ENCODE measurements at regions not wholly inside any gene's neighbourhood (a gene's known extent, or its start where the extent isn't known, plus 50 kb on each side); places are given as distances from the start of the nearest gene placed in this dataset.

DNA sequence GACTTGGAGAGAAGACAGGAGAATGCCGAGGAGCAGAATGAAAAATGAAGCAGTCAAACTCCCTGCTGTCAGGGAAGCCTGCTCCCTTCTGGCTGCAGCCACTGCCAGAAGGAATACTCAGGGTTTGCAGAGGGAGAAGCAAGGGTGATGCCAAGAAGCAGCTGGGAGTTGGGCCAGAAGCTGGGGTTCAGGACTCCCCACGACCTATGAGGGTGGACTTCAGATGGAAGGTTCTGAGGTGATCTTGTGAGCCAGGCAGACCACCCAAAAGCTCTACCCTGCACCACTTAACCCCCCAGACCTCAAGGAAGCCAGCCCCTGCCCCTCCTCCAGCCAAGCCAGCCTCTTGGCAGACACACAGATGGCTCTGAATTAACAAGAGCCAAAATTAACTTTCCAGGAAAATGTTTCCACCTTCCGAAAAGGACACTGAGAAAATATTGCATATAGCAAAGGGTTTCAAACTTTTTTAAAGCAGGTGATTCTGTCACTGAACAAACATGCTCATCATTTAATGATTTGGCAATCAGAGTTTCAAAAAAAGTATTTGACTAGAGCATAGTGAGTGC is 126.0 kb upstream of the ERCC4 start:
- Mint-ChIP-seq H3K27me3 (peaks cover 11% of the 10 kb centered on the region), H3K4me1 (ENCODE audit: low read depth) (no peaks in the 10 kb centered on the region), H3K9me3 (peaks cover 2% of the 10 kb centered on the region), H3K36me3 (ENCODE audit: low read depth) (no peaks in the 10 kb centered on the region), H3K4me3 (no peak overlapping the region), H3K27ac (no peak overlapping the region)
- no peak for DNase-seq

DNA sequence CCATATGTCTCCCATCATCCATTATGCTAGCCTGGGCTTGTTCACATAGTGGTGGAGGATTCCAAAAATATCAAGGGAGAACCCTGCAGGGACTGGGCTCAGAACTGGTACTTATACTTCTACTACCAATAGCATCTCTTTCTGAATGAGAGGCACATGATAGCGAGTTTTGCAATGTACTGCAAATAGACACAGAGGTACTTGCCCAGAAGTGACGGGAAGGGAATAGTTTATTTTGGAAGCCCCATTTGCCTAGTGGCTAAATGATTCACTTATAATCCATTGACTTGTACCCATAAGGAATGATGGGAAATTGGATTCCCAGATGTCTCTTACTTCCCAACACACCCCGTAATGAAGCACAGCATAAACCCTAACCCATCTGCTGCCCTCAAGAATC is 124.8 kb upstream of the ERCC4 start:
- no peaks in the 10 kb centered on the region for H3K36me3 Mint-ChIP-seq (ENCODE audit: low read depth)
- DNase-seq, result no peak
- H3K27me3 Mint-ChIP-seq, result peaks cover 11% of the 10 kb centered on the region
- no peak overlapping the region for H3K4me3 Mint-ChIP-seq
- H3K27ac Mint-ChIP-seq, result no peak overlapping the region
- H3K4me1 Mint-ChIP-seq (ENCODE audit: low read depth), result no peaks in the 10 kb centered on the region
- H3K9me3 Mint-ChIP-seq, result peaks cover 2% of the 10 kb centered on the region

DNA sequence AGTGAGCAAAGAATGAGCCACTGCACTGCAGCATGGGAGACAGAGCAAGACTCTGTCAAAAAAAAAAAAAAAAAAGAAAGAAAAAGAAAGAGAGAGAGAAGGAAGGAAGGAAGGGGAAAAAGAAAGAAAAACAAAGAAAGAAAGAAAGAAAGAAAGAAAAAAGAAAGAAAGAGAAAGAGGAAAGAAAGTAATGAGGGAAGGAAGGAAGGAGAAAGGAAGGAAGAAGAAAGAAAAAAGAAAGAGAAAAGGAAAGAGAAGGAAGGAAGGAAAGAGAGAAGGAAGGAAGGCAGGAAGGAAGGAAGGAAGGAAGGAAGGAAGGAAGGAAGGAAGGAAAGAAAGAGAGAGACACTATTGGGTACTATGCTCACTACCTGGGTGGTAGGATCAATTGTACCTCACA is 122.2 kb upstream of the ERCC4 start:
- H3K27ac Mint-ChIP-seq, result no peak overlapping the region
- H3K4me3 Mint-ChIP-seq, result no peak overlapping the region
- H3K4me1 Mint-ChIP-seq (ENCODE audit: low read depth), result no peaks in the 10 kb centered on the region
- no peak for DNase-seq
- H3K36me3 Mint-ChIP-seq (ENCODE audit: low read depth), result no peaks in the 10 kb centered on the region
- H3K27me3 Mint-ChIP-seq, result peaks cover 11% of the 10 kb centered on the region
- no peaks in the 10 kb centered on the region for H3K9me3 Mint-ChIP-seq

DNA sequence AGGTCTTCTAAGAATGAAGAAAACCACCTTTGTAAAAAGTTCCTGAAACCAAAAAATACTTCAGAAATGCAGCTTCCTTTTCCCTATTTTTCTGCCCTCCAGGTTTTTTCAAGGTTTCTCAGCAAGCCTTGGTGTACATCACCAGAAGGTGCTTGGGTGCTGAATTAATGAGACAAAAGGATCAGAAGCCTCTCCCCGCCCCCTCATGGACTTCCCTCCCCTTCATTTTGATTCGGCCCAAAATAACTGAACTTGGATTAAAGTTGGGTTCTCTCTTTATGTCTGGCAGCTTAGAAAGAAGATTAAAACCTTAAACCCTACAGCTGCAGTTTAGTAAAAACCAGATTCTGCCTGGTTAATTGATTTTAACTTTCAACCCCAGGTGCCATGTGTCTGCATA is 121.7 kb upstream of the ERCC4 start:
- no peaks in the 10 kb centered on the region for H3K4me1 Mint-ChIP-seq (ENCODE audit: low read depth)
- peaks cover 8% of the 10 kb centered on the region for H3K27me3 Mint-ChIP-seq
- DNase-seq, result no peak
- no peaks in the 10 kb centered on the region for H3K9me3 Mint-ChIP-seq
- no peak overlapping the region for H3K4me3 Mint-ChIP-seq
- H3K27ac Mint-ChIP-seq, result no peak overlapping the region
- H3K36me3 Mint-ChIP-seq (ENCODE audit: low read depth), result no peaks in the 10 kb centered on the region

DNA sequence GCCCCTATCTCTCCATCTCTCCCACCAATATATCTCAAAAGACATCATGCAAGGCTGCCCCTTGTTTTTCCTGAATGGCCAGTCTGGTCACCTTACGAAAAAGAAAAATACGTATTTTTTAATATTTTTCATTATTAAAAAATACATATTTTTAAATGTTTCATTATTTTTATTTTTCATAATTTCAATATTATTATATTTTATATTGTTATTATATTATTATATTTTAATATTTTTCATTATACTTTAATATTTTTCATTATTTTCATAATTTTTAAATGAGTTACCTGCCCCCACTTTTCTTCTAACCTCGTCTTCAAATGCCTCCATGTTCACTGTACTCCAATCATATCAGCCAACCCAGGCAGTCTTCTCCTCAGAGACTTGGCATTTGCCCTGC is 116.0 kb upstream of the ERCC4 start:
- no peak for DNase-seq
- H3K4me3 Mint-ChIP-seq, result no peak overlapping the region
- H3K27ac Mint-ChIP-seq, result no peak overlapping the region
- H3K4me1 Mint-ChIP-seq (ENCODE audit: low read depth), result no peaks in the 10 kb centered on the region
- H3K27me3 Mint-ChIP-seq, result peaks cover 4% of the 10 kb centered on the region
- H3K36me3 Mint-ChIP-seq (ENCODE audit: low read depth), result no peaks in the 10 kb centered on the region
- no peaks in the 10 kb centered on the region for H3K9me3 Mint-ChIP-seq

DNA sequence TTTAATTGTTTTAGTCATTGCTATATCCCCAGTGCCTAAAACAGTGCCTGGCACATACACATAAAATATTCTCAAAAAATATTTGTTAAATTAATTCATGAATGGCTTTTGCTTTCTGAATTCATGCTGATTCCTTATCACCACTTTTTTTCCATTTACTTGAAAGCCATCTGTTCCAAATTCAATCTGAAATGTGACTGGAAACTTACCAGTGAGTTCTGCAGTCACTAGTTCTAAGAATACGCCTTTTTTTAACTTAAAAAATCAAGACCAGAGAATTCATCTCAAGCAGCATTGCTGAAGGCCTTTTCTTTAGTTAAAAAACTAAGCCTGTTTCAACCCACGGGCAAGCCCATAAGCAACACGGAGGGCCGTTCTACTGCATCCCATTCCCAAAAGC is 114.0 kb upstream of the ERCC4 start:
- Mint-ChIP-seq H3K36me3 (ENCODE audit: low read depth) (no peaks in the 10 kb centered on the region), H3K4me1 (ENCODE audit: low read depth) (no peaks in the 10 kb centered on the region), H3K4me3 (no peak overlapping the region), H3K27ac (no peak overlapping the region), H3K9me3 (no peaks in the 10 kb centered on the region), H3K27me3 (peaks cover 7% of the 10 kb centered on the region)
- no peak for DNase-seq

DNA sequence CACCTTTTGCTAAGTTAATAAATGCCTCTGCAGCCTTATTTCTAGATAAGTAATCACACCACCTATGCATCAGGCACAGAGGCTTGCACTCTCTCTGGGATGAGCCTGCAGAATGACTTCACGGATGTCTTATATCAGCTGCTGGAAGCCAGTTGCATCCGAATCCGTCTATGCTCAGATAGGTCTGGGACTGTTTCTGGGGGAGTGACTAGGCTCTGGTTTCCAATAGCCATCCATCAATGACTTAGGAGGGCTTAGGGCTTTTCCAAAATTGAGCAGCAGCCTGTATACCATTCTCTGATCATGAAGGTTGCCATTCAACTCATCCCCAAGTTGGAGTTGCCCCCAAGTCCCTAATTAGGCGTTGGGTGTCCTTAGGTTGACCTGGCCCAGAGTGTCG is 113.3 kb upstream of the ERCC4 start:
- peaks cover 7% of the 10 kb centered on the region for H3K27me3 Mint-ChIP-seq
- no peaks in the 10 kb centered on the region for H3K36me3 Mint-ChIP-seq (ENCODE audit: low read depth)
- DNase-seq, result no peak
- H3K27ac Mint-ChIP-seq, result no peak overlapping the region
- H3K4me3 Mint-ChIP-seq, result no peak overlapping the region
- H3K9me3 Mint-ChIP-seq, result no peaks in the 10 kb centered on the region
- H3K4me1 Mint-ChIP-seq (ENCODE audit: low read depth), result no peaks in the 10 kb centered on the region

DNA sequence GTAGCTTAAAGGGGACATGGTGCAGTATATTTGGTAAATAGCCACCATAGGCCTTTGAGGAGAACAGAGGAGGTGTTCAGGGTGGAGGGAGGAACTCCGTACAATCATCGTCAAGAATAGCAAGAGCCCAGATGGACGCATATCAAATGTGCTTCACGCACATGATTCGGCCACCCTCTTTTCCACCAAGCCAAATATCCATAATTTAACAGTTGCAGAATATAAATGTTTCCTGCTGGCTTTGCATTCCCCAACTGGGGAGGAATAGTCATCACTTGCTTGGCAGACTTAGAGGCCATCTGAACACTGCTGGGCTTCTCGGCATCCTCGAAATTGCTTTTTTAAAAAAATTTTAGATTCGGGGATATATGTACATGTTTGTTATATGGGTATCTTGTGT is 111.9 kb upstream of the ERCC4 start:
- Mint-ChIP-seq H3K4me3 (no peak overlapping the region), H3K9me3 (no peaks in the 10 kb centered on the region), H3K27ac (no peak overlapping the region), H3K36me3 (ENCODE audit: low read depth) (no peaks in the 10 kb centered on the region), H3K27me3 (peaks cover 11% of the 10 kb centered on the region), H3K4me1 (ENCODE audit: low read depth) (no peaks in the 10 kb centered on the region)
- DNase-seq, result no peak

DNA sequence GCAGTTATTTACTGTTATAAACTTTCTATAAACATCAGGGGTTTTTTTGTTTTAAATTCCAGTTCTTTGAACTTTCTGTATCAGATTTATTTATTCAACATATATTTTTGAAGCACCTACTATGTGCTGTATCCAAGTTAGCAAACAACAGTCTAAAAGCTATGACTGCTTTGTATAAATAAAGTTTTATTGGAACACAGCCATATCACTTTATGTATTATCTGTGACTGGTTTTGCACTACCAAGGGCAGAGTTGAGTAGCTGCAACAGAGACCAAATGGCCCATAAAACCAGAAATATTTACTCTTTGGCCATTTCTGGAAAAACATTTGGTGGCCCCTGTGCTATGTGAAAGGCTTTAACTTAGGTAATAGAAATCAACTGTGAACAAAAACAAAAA is 110.2 kb upstream of the ERCC4 start:
- no peak for DNase-seq
- peaks cover 17% of the 10 kb centered on the region for H3K27me3 Mint-ChIP-seq
- no peaks in the 10 kb centered on the region for H3K4me1 Mint-ChIP-seq (ENCODE audit: low read depth)
- no peak overlapping the region for H3K27ac Mint-ChIP-seq
- no peak overlapping the region for H3K4me3 Mint-ChIP-seq
- no peaks in the 10 kb centered on the region for H3K9me3 Mint-ChIP-seq
- H3K36me3 Mint-ChIP-seq (ENCODE audit: low read depth), result no peaks in the 10 kb centered on the region

DNA sequence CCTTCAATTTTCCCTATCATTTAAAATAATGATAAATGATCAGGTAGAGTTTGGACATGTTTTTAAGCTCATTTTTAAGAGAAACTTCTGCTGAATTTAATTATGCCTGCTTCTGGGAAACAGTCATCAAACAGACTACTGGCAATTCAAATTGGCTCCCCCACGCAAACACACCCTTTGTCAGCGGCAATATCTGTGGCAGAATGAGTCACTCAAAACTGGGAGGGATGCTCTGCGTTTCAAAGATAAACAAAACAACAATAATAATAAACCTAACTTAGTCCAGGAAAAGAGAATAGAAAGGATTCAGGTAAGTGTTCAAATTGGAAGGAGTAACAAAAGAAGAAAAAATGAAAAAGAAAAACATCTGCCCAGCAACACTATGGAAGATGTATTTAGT is 108.1 kb upstream of the ERCC4 start:
- H3K4me1 Mint-ChIP-seq (ENCODE audit: low read depth), result no peaks in the 10 kb centered on the region

DNA sequence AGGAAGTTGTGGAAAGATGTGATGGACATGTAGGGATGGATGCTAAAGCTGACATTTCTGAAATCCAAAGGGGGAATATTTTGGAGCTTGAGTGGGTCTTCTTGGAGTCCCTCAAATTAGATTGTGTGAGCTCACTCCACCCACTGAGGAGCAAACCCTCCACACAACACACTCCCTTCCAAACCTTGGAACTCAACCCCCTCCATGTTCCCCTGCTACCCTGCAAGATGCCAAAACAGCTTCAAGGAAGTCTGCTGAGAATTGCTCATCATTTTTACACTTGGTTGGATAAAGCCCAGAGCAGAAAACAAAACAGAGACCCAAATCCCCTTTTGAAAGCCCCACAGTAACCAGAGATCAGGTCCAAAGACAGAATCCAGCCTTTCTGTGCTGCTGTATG is 103.3 kb upstream of the ERCC4 start:
- H3K27me3 Mint-ChIP-seq, result peaks cover 27% of the 10 kb centered on the region
- no peak overlapping the region for H3K4me3 Mint-ChIP-seq
- no peaks in the 10 kb centered on the region for H3K36me3 Mint-ChIP-seq (ENCODE audit: low read depth)
- no peaks in the 10 kb centered on the region for H3K4me1 Mint-ChIP-seq (ENCODE audit: low read depth)
- no peak overlapping the region for H3K27ac Mint-ChIP-seq
- H3K9me3 Mint-ChIP-seq, result no peaks in the 10 kb centered on the region
- DNase-seq, result no peak

More for the DNA sequence above, 108.1 kb upstream of the ERCC4 start:
- Mint-ChIP-seq H3K27ac (no peak overlapping the region), H3K4me3 (no peak overlapping the region), H3K27me3 (peaks cover 25% of the 10 kb centered on the region), H3K9me3 (no peaks in the 10 kb centered on the region), H3K36me3 (ENCODE audit: low read depth) (no peaks in the 10 kb centered on the region)
- no peak for DNase-seq

DNA sequence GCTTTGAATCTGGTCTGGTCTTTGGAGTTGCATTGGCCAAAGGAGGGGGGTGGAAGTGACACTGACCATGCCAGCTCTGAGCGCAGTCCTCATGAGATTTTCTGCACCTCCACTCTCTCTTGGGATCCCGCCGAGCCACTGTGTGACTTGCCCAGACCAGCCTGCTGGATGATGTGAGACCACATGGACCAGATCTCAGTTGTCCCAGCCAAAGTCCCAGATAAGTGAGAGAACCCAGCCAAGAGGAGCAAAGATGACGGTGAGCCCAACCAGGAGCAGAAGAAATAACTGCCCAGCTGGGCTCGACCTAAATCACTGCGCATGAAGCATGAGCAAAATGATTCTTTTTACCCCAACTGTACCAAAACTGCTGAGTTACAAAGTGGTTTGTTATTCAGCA is 96.5 kb upstream of the ERCC4 start:
- Mint-ChIP-seq H3K4me3 (no peak overlapping the region), H3K27me3 (peaks cover 5% of the 10 kb centered on the region), H3K4me1 (ENCODE audit: low read depth) (no peaks in the 10 kb centered on the region), H3K9me3 (peaks cover 7% of the 10 kb centered on the region), H3K27ac (no peak overlapping the region), H3K36me3 (ENCODE audit: low read depth) (no peaks in the 10 kb centered on the region)
- DNase-seq, result no peak

DNA sequence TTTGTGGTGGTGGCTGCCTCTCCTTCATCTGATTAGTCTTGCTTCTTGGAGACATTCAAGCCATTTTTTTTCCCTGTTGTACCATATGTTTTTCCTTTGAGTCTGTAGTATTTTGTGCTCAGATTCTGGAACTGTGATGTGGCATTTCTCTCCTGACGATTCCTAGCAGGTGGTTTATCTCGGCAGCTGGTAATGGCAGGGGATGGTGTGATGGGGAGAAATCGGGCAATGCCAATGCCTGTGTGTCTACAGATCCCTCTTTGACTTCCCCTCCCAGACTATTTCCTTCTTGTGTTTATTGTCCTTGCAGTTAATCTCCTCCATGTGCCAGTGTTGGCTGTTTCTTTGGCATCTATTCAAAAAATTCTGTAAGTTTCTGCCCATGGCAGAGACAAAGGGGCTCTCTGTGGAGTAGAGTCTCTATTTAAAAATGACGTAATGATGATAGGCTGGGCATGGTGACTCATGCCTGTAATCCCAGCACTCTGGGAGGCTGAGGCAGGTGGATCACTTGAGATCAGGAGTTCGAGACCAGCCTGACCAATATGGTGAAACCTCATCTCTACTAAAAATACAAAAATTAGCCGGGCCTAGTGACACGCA is 90.2 kb upstream of the ERCC4 start:
- DNase-seq, result no peak
- no peak overlapping the region for H3K4me3 Mint-ChIP-seq
- no peaks in the 10 kb centered on the region for H3K36me3 Mint-ChIP-seq (ENCODE audit: low read depth)
- H3K27me3 Mint-ChIP-seq, result peaks cover 25% of the 10 kb centered on the region
- peaks cover 7% of the 10 kb centered on the region for H3K9me3 Mint-ChIP-seq
- no peaks in the 10 kb centered on the region for H3K4me1 Mint-ChIP-seq (ENCODE audit: low read depth)
- no peak overlapping the region for H3K27ac Mint-ChIP-seq

DNA sequence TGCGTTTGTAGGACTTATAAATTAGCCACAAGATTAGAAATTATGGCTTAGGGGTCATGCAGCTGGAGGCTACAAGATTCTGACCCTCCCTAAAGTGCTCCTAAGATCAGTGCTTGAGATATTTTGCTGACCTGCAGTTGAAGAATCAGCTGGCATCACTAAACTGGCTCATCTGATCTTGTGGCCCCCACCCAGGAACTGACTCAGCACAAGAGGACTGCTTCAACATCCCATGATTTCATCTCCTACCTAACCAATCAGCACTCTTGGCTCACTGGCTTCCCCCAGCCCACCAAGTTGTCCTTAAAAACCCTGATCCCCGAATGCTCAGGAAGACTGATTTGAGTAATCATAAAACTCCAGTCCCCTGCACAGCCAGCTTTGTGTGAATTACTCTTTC is 86.4 kb upstream of the ERCC4 start:
- Mint-ChIP-seq H3K4me1 (ENCODE audit: low read depth) (no peaks in the 10 kb centered on the region), H3K9me3 (no peaks in the 10 kb centered on the region), H3K4me3 (no peak overlapping the region), H3K36me3 (ENCODE audit: low read depth) (no peaks in the 10 kb centered on the region), H3K27me3 (peaks cover 23% of the 10 kb centered on the region), H3K27ac (no peak overlapping the region)
- no peak for DNase-seq

DNA sequence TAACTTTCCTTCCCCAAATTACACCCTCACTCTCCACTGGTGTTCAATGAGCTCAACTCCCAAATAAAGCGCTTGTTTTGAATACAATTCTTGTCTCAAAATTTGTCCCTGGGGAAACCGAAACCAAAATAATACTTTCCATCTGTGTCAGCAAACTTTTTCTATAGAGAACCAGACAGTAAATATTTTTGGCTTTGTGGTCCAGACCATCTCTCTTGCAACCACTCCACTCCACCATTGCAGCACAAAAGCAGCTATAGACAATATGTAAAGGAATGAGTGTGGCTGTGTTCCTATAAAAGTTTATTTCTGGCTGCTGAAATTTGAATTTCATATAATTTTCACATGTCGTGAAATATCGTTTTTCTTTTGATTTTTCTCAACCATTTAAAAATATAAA is 84.6 kb upstream of the ERCC4 start:
- H3K27me3 Mint-ChIP-seq, result peaks cover 23% of the 10 kb centered on the region
- H3K4me1 Mint-ChIP-seq (ENCODE audit: low read depth), result no peaks in the 10 kb centered on the region
- H3K9me3 Mint-ChIP-seq, result no peaks in the 10 kb centered on the region
- no peak for DNase-seq
- H3K27ac Mint-ChIP-seq, result no peak overlapping the region
- no peaks in the 10 kb centered on the region for H3K36me3 Mint-ChIP-seq (ENCODE audit: low read depth)
- no peak overlapping the region for H3K4me3 Mint-ChIP-seq

All from activated T-cell treated with anti-CD3 and anti-CD28 coated beads, Interleukin-2, amount 50 U/mL, for 24 hours (primary cell).